ENCODE measurements at regions not wholly inside any gene's neighbourhood (a gene's known extent, or its start where the extent isn't known, plus 50 kb on each side); places are given as distances from the start of the nearest gene placed in this dataset.

GRCh38 chrX:116238567-116239255 lies 68.2 kb downstream of the AGTR2 start:
- Histone ChIP-seq H3K9me3 (no peaks in the 10 kb centered on the region), H3K4me1 (no peaks in the 10 kb centered on the region), H3K4me3 (no peak overlapping the region), H3K36me3 (no peaks in the 10 kb centered on the region), H3K27me3 (no peaks in the 10 kb centered on the region), H3K27ac (no peak overlapping the region)
- DNase-seq: no peak
- intact Hi-C loops (cut with DNase I; ENCODE audit: low total_unique reads): no loop called here
- no peak for TF ChIP-seq CTCF (IDR thresholded peaks at IDR 0.05)
- no peak for TF ChIP-seq POLR2A (IDR thresholded peaks at IDR 0.05)

- TF ChIP-seq POLR2A (IDR thresholded peaks at IDR 0.05) (no peak), CTCF (IDR thresholded peaks at IDR 0.05) (no peak)
- H3K9me3 ChIP-seq: no peaks in the 10 kb centered on the region
- no peaks in the 10 kb centered on the region for H3K27me3 ChIP-seq
- no peak overlapping the region for H3K27ac ChIP-seq
- DNase-seq: no peak
- H3K4me3 ChIP-seq: no peak overlapping the region
- H3K4me1 ChIP-seq: no peaks in the 10 kb centered on the region
- no peaks in the 10 kb centered on the region for H3K36me3 ChIP-seq
- intact Hi-C loops (cut with DNase I; ENCODE audit: low total_unique reads): no loop called here
These were observed 69.6 kb downstream of the AGTR2 start for GRCh38 chrX:116239944-116240840.

GRCh38 chrX:116241001-116241400 lies 70.5 kb downstream of the AGTR2 start:
- no peaks in the 10 kb centered on the region for H3K4me1 ChIP-seq
- intact Hi-C loops (cut with DNase I; ENCODE audit: low total_unique reads): no loop called here
- H3K36me3 ChIP-seq: no peaks in the 10 kb centered on the region
- DNase-seq: no peak
- H3K27ac ChIP-seq: no peak overlapping the region
- H3K27me3 ChIP-seq: no peaks in the 10 kb centered on the region
- H3K4me3 ChIP-seq: no peak overlapping the region
- H3K9me3 ChIP-seq: no peaks in the 10 kb centered on the region
- no peak for TF ChIP-seq CTCF (IDR thresholded peaks at IDR 0.05)
- TF ChIP-seq POLR2A (IDR thresholded peaks at IDR 0.05): no peak

GRCh38 chrX:116243039-116243438 lies 72.5 kb downstream of the AGTR2 start:
- Histone ChIP-seq H3K36me3 (no peaks in the 10 kb centered on the region), H3K27ac (no peak overlapping the region), H3K9me3 (no peaks in the 10 kb centered on the region), H3K27me3 (no peaks in the 10 kb centered on the region), H3K4me1 (no peaks in the 10 kb centered on the region), H3K4me3 (no peak overlapping the region)
- no peak for DNase-seq
- TF ChIP-seq POLR2A (IDR thresholded peaks at IDR 0.05) (no peak), CTCF (IDR thresholded peaks at IDR 0.05) (no peak)
- intact Hi-C loops (cut with DNase I; ENCODE audit: low total_unique reads): no loop called here

GRCh38 chrX:116246261-116246660 lies 75.7 kb downstream of the AGTR2 start:
- no peak for TF ChIP-seq CTCF (IDR thresholded peaks at IDR 0.05)
- no peak for TF ChIP-seq POLR2A (IDR thresholded peaks at IDR 0.05)
- intact Hi-C loops (cut with DNase I; ENCODE audit: low total_unique reads): no loop called here
- no peak overlapping the region for H3K27ac ChIP-seq
- H3K4me3 ChIP-seq: no peak overlapping the region
- no peaks in the 10 kb centered on the region for H3K9me3 ChIP-seq
- H3K36me3 ChIP-seq: no peaks in the 10 kb centered on the region
- no peaks in the 10 kb centered on the region for H3K4me1 ChIP-seq
- no peaks in the 10 kb centered on the region for H3K27me3 ChIP-seq
- DNase-seq: no peak
